Vagina (tissue), 2 donors: ENCODE measurements at regions not wholly inside any gene's neighbourhood (a gene's known extent, or its start where the extent isn't known, plus 50 kb on each side); places are given as distances from the start of the nearest gene placed in this dataset.

Experiments
- POLR2AphosphoS5 ChIP-seq, 2 donors: sonication (generic); formaldehyde crosslinking; IDR thresholded peaks; one replicate each; pipeline ENCODE4 v1.9.0; 2017; ENCODE audit warnings: antibody characterized with exemption in 2 of 2, mild to moderate bottlenecking in 2 of 2, low read depth in 1 of 2; ENCODE audit not compliant: insufficient read depth in 1 of 2
- TF ChIP-seq, protein P1 (sequence below), 3 experiments: fragments of 450-650 bp in 2 of 3; fragments of 200-600 bp in 1 of 3; sonication (generic) in 1 of 3; IDR thresholded peaks; one replicate each; pipeline ENCODE4 v1.5.1; 2017 to 2019; ENCODE audit warnings: antibody characterized with exemption in 3 of 3, mild to moderate bottlenecking in 2 of 3, moderate library complexity in 2 of 3

DNA sequence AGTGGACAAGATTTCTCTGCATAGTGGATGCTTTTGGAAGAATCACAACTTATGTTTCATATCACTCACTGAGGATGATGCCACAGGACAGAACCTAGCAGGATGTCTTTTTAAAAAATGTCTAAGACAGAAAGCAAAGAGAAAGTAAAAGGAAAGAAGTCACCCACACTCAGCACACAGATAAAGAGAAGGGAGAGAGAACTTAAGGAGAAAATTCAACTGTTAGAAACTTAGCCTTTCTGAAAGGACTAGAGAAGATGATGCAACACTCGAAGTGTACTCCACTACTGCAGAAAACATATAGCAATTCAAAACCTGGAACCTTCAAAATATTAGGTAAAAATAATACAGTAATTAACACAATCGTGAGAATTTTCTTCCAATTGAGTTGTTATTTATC is 52.8 kb upstream of the STK26 start:
- TF ChIP-seq, protein P1, sequence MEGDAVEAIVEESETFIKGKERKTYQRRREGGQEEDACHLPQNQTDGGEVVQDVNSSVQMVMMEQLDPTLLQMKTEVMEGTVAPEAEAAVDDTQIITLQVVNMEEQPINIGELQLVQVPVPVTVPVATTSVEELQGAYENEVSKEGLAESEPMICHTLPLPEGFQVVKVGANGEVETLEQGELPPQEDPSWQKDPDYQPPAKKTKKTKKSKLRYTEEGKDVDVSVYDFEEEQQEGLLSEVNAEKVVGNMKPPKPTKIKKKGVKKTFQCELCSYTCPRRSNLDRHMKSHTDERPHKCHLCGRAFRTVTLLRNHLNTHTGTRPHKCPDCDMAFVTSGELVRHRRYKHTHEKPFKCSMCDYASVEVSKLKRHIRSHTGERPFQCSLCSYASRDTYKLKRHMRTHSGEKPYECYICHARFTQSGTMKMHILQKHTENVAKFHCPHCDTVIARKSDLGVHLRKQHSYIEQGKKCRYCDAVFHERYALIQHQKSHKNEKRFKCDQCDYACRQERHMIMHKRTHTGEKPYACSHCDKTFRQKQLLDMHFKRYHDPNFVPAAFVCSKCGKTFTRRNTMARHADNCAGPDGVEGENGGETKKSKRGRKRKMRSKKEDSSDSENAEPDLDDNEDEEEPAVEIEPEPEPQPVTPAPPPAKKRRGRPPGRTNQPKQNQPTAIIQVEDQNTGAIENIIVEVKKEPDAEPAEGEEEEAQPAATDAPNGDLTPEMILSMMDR (IDR thresholded peaks at IDR 0.05): no peak
- TF ChIP-seq POLR2AphosphoS5 (IDR thresholded peaks at IDR 0.05; ENCODE audit: insufficient read depth in 1 of 2, low read depth in 1 of 2): no peak
